Pons (tissue), 1 donor: ENCODE measurements at regions not wholly inside any gene's neighbourhood (a gene's known extent, or its start where the extent isn't known, plus 50 kb on each side); places are given as distances from the start of the nearest gene placed in this dataset.

Experiments
- DNase-seq: peaks from one replicate; pipeline ENCODE4 v3.0.0-alpha.2; 2016; ENCODE audit warnings: low spot score

GRCh38 chr4:77367638-77368037 is 210.6 kb downstream of the CCNG2 start:
- no peak for DNase-seq

GRCh38 chr4:77372375-77372774 is 215.4 kb downstream of the CCNG2 start:
- no peak for DNase-seq

- no peak for DNase-seq
These were observed 219.0 kb downstream of the CCNG2 start for GRCh38 chr4:77375866-77376607.

- DNase-seq = no peak
These were observed 219.9 kb downstream of the CCNG2 start for GRCh38 chr4:77376788-77377460.

- no peak for DNase-seq
These were observed 221.5 kb upstream of the CXCL13 start for GRCh38 chr4:77384094-77384493.

GRCh38 chr4:77385124-77385969 is 220.3 kb upstream of the CXCL13 start:
- peak; percentile 76 for DNase-seq

- no peak for DNase-seq
These were observed 211.6 kb upstream of the CXCL13 start for GRCh38 chr4:77393996-77394395.

- no peak for DNase-seq
These were observed 210.1 kb upstream of the CXCL13 start for GRCh38 chr4:77395481-77395880.

- DNase-seq = no peak
These were observed 207.4 kb upstream of the CXCL13 start for GRCh38 chr4:77398256-77398655.

GRCh38 chr4:77399831-77400230 is 205.8 kb upstream of the CXCL13 start:
- DNase-seq = no peak

GRCh38 chr4:77413766-77414165 is 191.9 kb upstream of the CXCL13 start:
- DNase-seq = no peak

- DNase-seq = no peak
These were observed 189.9 kb upstream of the CXCL13 start for GRCh38 chr4:77415689-77416088.

GRCh38 chr4:77418333-77418732 is 187.3 kb upstream of the CXCL13 start:
- no peak for DNase-seq

GRCh38 chr4:77430847-77431246 is 174.8 kb upstream of the CXCL13 start:
- no peak for DNase-seq

GRCh38 chr4:77431546-77431945 is 174.1 kb upstream of the CXCL13 start:
- no peak for DNase-seq

GRCh38 chr4:77432717-77433417 is 172.8 kb upstream of the CXCL13 start:
- no peak for DNase-seq

GRCh38 chr4:77433418-77433733 is 172.2 kb upstream of the CXCL13 start:
- peak; percentile 78 for DNase-seq

GRCh38 chr4:77434299-77435092 is 171.1 kb upstream of the CXCL13 start:
- no peak for DNase-seq

GRCh38 chr4:77437079-77437478 is 168.5 kb upstream of the CXCL13 start:
- DNase-seq = no peak

- DNase-seq = no peak
These were observed 167.1 kb upstream of the CXCL13 start for GRCh38 chr4:77438549-77438948.

- no peak for DNase-seq
These were observed 161.7 kb upstream of the CXCL13 start for GRCh38 chr4:77443941-77444340.

- DNase-seq = no peak
These were observed 159.8 kb upstream of the CXCL13 start for GRCh38 chr4:77445823-77446222.
